MM.1S (cell line): ENCODE measurements at regions not wholly inside any gene's neighbourhood (a gene's known extent, or its start where the extent isn't known, plus 50 kb on each side); places are given as distances from the start of the nearest gene placed in this dataset.

ENCODE experiments used
- CTCF ChIP-seq: fragments of 300-600 bp; sonication (generic); IDR thresholded peaks from 2 replicates; pipeline ENCODE4 v1.5.1; 2016; ENCODE audit warnings: antibody characterized with exemption, low read length, mixed read lengths
- EZH2 ChIP-seq: fragments of 300-600 bp; sonication (generic); optimal IDR thresholded peaks from 2 replicates; pipeline ENCODE3; 2017; ENCODE audit warnings: low read depth, mild to moderate bottlenecking, antibody characterized with exemption, low read length, mixed read lengths
- EZH2phosphoT487 ChIP-seq: fragments of 300-600 bp; sonication (generic); IDR thresholded peaks from 2 replicates; pipeline ENCODE4 v1.6.1; 2018; ENCODE audit warnings: antibody characterized with exemption, low read length

- TF ChIP-seq CTCF (no peak), EZH2phosphoT487 (no peak), EZH2 (no peak)
Observed at GRCh38 chr4:4592414-4592813, 50.6 kb upstream of the STX18 start.
